ELF-1 (cell line): ENCODE measurements at regions not wholly inside any gene's neighbourhood (a gene's known extent, or its start where the extent isn't known, plus 50 kb on each side); places are given as distances from the start of the nearest gene placed in this dataset.
A peak's percentile ranks its signal among the peaks of the same experiment; 100 is the strongest.

Experiments
- DNase-seq: peaks from one replicate; pipeline ENCODE4 v3.0.0-alpha.2; 2016; ENCODE audit warnings: low read depth, low spot score

DNA sequence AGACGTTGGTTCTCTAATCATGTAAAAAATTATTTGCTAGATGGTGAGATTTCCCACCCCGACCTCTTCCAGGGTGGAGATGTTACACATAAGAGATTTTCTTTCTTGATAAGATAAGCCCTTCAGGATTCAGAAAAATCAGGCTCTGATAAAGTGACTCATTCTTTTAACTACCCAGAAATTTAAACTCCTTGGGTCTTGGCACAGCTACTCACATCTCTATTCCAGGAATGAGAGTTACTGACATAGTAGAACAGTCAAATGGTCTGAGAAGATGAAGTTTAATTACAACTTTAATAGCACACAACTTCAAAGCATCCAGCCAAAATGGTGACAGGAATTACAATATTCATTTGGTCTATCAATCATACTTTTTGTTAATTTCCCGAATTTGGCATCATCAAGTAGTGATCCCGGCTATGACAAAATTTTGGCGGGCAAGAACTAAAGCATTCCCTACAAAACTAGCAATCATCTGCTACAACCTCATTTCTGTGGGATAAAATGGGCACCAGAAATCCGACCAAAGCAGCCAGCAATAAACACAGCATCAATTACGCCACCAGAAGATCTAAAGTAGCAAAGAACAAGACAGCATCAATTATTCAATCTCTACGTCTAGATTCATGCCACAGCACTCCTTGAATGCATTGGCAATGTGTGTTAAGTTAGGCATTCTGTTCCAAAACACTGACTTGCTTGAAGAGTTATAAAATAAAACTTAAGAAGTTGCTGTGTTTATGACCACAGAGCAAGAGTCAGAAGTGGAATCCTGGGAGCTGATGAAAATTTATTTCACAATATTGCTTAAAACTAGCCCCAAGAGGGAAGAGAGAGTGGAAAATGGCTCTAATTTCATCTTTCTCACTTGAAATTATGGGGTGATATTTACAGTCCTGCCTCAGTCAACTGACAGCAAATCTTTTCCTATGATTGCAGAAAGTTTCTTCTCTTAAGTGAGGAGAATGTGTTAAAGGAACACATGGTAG, 565.7 kb upstream of the ANKRD30A start:
- no peak for DNase-seq

DNA sequence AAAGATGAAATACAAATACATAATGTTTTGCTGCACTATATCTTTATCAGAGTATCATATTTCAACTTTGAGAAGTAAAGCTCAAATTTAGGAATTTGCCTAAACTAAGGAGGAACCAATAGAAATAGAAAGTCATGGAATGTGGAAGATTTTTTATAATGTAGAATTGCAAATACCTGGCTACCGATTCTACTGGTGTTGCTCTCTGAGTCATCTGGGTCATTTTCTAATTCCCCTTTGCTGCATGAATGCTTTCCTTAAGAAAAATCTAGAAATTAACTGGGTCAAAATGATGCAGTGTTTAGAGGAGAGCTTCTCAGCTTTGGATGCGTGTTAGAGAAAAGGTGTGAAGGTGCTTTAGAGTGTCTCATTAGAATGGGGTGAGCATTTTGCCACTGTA, 568.9 kb upstream of the ANKRD30A start:
- DNase-seq, result no peak

DNA sequence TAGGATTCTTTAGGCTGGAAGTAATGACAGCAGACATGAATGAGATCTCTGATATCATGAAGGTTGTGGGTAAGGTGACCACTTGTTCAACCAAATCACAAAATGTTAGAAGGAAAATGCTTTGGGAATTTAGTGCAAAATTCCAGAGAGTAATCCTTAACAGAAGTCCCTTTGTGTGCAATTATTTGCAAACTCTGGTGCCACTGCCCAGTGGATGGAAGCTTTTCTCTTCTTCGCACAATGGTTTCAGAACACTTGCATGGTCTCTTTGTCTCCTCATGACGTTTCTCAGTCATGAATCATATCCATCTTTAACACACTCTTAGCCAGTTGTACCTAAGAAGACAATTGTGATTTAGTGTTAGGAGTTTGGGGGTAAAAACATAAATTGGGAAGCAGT, 570.4 kb upstream of the ANKRD30A start:
- DNase-seq, result no peak

DNA sequence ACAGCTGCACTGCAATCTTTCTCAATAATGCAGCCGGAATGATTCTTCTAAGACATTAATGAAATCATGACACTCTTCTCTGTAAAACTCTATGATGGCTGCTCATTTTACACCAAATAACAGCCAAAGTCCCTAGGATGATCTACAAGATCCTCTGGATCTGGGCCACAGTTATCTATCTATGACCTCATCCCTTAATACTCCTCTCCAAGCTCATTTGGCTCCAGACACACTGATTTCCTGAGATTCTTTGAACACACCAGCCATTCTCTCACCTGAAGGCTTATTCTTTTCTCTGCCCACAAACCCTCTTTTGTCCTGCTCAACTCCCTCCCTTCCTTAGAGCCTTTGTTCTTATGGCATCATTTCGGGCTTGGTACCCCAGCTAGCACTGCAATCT, 577.4 kb upstream of the ANKRD30A start:
- DNase-seq, result no peak

DNA sequence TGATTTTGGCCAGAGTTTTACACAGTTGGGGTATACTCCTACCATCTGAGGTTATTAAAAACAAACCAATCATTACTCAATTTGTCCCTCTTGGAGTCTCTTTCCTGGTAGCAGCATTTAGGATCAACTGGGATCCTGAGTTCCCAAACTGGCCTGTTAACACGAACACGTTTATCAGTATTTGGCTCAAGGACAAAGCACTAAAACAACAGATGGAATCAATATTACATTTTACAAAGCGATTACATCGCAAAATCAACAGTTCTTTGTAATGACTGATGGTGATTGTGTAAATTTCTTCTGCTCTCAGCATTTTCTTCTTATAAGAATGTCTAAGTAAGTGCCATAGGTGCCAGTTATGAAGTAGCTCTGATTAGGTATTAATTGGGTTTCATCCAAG, 582.9 kb upstream of the ANKRD30A start:
- DNase-seq, result no peak

DNA sequence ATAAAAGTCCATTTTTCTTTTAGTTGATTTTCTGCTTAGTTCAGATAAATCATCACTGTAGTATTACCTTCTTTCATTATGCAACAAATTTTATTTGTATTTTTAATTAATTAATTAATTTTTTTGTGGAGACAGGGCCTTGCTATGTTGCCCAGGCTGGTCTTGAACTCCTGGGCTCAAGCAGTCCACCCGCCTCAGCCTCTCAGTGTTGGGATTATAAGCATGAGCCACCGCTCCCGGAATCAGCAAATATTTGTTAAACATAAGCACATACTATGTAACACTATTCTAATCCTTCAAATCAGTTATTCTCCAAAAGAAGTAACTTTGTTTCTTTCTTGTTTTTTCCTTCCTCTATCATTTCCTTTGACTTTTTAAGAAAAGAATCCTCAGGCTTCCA, 584.8 kb upstream of the ANKRD30A start:
- no peak for DNase-seq

DNA sequence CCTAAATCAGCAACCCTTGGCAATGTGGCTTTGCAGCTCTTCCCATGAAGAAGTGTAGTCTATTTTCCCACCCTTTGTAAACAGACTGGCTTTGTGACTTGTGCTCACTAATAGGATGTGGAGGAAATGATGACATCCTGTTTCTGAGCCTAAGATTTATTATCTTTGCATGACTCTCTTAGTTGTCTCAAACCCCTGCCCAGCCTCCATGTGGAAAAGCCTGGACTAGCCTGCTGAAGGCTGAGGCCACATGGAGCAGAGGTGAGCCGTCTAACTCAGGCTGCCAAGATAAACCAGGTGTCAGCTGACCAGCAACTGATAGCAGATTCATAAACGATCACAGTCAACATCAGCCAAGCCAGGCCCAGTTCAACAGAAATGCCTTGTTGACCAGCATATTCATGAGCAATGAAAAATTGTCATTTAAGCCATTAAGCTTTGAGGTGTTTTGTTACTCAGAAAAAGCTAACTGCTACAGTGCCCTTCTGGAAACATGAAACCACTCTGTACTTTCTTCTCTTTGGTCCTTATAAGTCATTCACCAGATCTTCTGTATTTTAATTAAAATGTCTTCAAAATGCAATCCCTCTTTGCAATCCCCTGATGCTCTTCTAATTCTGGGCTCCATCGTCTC, 586.3 kb upstream of the ANKRD30A start:
- no peak for DNase-seq

DNA sequence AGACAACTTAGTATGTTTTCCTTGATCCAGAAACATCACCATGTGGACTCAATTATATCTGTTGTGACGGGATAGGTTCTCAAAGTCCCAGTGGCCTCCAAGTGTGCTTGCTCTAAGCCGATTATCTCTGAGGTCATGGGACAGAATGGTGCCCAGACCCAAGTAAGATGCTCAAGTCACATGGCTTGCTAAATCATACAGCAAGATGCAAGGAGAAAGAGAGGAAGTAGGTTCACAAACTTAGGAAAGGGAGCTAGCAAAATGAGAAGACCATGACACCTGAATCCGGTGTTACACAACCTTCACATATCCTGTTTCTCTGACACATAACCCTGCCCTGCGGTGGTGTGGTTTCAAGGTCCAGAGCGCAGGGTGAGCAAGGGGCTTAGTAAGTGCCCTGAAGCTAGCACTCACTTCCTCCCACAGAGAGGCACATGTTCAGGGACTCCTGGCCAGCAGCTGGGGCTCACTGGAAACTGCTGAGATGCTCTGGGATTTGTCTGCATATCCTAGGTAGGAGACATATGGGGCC, 590.9 kb upstream of the ANKRD30A start:
- peak; percentile 28 for DNase-seq

DNA sequence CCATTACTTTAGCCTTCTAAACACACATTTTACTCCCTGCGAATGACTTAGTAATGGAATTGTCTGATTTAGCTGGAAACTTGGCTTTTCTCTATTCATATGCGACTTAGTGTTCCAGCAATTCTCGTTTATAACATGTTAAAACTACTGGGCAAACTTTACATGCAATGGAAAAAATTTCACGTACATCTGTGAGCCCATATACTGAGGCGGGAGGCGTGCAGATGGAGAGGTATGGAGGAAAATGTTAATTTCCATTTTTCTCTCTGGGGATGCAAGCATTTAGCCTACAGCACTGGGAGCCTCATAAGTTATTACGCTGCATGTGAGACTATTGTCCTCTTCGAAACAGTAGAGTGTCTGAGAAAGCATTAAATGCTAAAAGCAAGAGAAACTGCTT, 591.5 kb upstream of the ANKRD30A start:
- no peak for DNase-seq

DNA sequence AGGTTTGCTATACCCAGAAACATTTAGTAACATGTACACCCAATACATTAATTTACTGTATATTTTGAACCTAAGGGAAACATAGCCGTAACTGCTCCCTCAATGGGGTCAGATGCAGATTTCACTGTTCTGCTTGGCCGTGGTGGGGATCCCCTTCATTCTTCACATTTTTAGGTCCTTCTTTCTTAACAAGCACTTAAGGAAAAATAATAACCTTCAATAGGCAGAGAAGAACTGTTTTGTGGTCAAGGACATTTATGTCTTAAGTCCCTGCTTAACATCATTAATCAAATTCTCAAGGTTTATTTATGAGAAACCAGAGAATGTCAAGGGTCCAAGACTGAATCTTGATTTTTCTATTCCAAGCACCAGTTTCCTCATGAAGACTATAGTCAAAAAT, 592.1 kb upstream of the ANKRD30A start:
- DNase-seq, result no peak

DNA sequence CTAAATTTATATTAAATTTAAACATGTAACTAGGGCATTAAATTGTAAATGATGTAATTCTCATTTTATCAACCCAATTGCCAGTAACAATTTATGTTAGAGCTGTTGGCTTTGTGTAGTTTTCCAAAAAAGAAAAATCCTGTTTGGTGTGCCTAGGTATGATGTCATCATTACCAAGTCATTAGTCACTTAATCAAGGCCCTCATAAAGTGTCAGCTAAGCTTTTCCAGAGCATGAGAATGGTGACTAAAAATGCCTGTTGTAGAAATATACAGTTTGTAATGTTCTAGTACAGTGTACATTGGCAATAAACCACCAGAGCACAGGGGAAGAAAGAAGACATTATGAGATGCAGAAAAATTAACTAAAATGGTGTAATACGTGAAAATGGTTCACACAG, 593.8 kb upstream of the ANKRD30A start:
- no peak for DNase-seq

DNA sequence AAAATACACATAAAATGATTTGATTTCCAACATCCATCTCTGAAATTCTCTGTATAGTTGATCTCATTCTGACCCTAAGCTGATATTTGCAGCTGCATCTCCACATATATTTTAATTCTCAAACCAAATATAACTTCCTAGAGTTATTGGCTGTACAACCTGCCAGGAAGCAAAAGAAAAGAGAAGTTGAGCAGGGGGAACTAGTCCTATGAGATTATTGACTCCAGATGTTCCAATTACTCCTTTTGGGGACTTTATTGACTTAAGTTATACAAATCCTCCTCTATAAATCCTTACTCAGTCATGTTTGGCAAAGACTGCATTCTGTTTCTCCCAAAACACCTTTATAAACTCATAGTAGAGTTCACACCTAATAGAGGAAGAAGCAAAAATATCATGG, 599.4 kb upstream of the ANKRD30A start:
- no peak for DNase-seq

DNA sequence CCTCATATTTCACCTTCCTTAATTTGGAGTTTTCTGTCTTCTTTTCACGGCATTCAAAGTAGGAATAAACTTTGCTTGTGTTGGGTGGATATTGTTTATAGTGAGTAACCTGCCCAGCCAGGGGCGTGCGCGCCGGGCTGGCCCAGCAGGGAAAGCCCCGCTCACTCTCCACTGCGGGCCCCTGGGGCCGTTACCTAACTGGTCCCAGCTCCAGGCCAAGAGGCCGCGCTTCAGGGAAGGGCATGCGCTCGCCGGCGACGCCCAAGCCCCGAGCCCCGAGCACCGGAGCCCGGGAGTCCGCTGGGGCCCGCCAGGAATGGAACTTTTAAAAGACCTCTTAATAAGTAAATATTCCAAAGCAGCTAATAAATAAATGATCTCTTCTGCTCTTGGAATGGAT, 601.3 kb upstream of the ANKRD30A start:
- peak; percentile 3 for DNase-seq

DNA sequence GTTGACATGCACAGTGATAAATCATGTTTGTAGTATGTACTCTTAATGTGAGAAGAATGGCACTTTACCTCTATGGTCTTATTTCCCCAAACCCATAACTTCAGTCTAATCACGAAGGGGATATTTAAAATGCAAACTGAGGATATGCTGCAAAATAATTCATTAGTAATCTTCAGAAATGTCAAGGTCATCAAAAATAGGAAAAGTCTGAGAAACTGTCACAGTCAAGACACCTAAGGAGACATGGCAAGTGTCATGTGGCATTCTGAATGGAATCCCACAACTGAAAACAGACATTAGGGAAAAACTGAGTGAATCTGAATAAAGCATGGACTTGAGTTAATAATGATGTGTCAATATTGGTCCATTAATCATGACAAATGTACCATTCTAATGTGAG, 605.5 kb upstream of the ANKRD30A start:
- DNase-seq, result no peak

DNA sequence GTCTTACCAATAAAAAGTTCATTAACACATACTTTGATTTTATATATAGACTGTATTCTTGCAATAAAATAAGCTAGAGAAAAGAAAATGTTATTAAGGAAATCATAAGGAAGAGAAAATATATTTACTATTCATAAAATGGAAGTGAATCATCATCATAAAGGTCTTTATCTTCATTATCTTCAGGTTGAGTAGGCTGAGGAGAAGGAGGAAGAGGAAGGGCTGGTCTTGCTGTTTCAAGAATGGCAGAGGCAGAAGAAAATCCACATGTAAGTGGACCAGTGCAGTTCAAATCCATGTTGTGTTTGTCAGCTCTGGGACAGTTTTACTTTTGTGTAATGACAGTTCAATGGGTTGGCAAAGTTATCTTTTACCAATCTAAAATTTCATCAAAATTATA, 609.1 kb upstream of the ANKRD30A start:
- no peak for DNase-seq

DNA sequence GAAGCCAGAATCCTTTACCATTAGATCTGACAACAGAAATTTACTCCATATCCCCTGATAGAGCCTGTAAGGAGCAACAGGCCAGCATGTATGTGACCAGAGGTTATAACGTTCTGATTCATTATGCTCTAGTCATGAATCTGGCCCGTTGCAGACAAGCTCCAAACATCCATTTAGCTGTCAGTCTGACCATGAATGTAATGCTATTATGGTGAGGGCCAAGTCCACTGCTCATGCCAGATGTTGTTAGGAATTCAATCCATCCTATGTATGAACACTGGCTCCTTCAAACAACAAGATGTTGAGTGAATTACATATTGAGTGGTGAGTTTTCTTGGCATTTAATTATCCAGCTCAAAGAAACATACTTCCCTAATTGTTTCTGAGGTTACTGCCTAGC, 610.1 kb upstream of the ANKRD30A start:
- DNase-seq, result no peak

DNA sequence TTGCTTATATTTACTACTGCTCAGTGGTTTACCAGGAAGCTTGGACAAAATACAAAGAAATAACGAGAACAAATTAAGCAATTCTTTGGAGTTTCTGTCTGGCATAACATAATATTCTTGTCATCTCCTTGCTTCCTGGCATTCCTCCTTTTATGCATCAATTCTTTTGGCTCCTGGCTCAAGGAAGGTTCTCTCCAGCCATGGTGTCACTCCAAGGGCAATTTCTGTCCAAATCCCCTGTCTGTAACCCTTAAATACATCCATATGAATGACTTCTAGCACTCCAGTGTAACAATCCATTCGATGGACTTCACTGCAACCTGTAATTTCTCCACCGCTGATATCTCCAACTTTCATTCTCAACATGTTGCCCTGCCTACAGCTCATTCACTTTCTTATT, 617.7 kb upstream of the ANKRD30A start:
- no peak for DNase-seq

DNA sequence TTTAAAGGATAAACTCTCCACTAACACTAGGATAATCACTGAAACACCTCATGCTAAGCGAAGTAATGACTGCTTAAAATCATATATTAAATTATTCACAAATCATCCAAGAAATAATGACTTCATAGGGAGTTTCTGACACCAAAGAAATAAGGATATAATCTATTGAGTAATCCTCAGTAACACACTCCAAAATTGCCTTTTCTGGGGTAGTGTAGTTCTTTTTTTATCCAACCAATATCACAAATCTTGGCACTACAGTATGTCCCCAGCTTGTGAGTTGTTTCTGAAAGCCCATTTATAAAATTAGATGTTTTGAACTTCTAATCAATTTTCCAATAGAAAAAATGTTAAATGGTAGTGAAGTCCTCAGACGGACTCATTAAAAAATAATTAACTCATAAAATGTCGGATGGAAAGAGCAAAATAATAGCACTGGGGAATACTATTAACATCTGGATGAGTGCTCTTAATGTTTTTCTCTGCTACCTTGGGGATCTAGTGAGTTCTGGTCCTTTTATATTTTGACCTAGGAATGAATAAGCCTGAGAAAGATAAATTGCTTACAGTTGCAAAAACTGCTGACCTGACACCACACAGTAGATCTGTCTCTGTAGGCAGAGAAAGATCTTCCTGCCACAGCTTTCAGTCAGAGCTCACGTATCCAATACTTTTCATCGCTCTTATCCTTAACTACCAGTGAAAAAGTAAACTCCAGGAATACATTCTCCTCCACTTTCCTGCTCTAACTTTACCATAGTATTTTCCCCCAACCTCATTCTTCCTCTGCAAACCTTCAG, 618.5 kb upstream of the ANKRD30A start:
- DNase-seq, result no peak

DNA sequence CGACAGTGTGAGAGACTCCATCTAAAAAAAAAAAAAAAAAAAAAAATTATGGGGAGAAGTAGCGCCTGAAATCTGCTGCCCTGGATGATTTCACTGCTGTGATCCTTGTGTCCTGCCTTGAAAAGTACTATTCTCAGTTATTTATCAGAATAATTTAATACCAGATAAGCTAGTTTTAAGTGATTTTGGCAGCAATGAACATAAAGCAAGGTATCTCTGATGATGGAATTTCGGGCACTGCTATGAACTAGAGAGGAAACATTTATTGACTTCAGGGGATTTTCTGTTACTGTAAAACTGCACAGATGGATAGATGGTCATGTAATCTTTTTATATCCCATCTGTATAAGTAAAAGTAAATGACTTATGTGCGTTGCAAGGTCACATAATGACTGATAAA, 619.1 kb upstream of the ANKRD30A start:
- no peak for DNase-seq

DNA sequence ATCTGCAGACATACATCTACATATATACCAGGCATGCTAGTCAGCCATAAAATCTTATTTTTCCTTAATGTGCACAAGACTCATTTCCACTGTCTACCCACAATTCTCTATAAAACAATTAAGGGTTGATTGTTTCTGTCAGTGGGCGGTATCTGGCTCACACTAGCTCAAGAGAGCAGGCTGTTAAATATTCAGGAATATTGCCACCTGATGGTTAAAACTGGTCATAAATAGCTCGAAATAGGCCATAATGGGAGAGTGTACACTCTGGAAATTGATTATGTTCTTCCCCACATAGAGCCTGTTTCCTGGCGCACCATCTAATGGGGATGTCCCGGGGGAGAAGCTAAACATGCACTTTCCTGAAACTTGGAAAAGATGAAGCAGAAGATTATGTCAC, 620.6 kb upstream of the ANKRD30A start:
- no peak for DNase-seq

DNA sequence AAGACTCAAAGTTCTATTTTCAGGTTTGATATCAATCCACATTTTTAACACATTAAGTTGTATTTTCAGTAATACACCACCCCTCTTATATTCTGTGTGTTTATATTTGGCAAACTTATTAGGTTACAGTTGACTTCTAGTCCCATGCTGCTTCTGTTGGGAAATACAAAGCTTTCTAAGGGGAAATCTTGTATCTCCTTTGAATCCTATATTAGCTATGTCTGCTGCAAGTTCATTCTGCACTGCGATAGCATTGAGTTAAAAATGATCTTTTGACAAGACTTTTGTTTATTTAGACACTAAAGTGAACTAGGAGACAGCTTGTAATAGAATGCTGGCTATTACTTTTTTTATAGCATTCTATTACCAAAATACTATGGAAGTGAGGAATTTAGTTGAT, 625.1 kb upstream of the ANKRD30A start:
- no peak for DNase-seq

DNA sequence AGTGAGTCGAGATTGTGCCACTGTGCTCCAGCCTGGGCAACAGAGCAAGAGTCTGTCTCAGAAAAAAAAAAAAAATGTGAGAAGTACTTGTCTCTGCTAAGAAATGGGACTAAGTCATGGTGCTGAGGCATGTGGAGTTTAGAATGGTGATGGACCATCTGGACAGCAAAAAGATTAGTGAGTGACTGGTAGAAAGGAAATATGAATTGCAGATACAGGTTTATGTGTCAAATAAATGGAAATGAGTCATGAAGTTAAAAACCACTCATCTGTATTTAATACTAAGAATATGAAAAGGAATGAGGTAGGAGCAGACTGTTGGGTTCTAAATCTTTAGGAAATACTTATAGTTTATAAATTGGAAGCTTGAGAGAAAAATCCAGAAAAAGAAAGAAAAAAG, 625.7 kb upstream of the ANKRD30A start:
- no peak for DNase-seq
